Inferior parietal cortex (tissue), 1 donor: ENCODE measurements at regions not wholly inside any gene's neighbourhood (a gene's known extent, or its start where the extent isn't known, plus 50 kb on each side); places are given as distances from the start of the nearest gene placed in this dataset.

Source experiments
- DNase-seq: peaks from one replicate; pipeline ENCODE4 v3.0.0-alpha.2; 2016; ENCODE audit errors: extremely low spot score

DNA sequence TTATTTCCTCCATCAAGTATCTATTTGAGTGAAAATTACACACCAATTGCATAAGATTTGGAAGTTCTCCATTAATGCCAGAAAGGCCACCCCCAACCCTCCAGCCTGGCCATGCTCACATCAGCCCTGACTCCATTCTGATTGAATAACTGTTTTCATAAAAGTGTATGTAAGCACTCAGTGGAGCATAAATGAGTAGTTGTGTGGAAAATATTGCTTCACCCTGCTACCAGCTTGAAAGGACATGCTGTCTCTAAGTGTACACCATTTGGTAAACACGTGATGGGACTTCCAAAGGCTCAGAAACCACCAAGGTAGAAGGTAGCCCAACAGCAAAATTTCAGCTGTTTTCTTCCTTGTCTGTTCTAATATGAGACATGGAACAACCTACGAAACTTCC, 393.8 kb downstream of the ZNF385D start:
- DNase-seq, result no peak

DNA sequence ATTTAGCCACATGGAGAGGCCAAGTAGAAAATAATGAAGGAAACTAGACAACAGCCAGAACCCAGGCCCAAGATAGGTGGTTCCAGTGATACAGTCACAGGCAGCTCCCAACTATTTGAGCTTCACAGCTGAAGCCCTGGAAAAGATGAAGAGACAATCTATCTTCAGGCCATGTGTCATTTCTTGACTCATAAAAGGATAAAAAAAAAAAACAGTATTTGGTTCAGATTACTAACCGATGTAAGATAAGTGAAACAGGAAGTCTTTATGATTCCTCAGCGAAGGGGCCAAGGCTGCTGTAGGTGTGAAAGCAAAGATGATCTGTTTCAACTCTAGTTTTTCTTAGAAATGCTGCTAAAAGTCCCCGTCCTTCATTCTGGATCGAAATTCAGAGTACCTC, 394.6 kb downstream of the ZNF385D start:
- DNase-seq, result no peak

DNA sequence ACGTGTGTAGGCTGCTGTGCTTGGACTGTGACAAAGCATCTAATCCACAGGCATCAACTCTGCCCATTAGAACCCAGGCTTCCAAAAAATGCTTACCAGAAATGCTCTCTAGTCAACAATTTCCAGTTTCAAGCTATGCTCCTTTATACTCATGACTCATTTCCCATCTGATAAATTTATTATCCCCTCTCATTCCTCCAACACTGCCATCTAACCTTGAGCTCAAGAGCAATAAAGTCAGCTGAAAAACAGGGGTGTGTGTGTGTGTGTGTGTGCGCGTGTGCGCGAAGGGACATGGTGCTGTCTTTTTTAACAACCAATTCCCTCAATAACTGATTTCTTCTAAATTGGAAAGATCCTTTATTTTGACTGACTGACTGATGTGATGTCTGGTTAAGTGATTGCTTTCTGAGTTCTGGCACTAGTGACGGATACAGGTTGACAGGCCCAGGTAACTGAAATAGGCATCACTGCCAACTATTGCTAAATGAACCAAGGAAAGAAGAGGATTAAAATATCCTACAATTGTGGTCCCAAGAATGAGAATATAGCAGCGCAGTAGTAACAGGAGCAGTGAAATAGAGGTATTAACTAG, 405.5 kb downstream of the ZNF385D start:
- no peak for DNase-seq

DNA sequence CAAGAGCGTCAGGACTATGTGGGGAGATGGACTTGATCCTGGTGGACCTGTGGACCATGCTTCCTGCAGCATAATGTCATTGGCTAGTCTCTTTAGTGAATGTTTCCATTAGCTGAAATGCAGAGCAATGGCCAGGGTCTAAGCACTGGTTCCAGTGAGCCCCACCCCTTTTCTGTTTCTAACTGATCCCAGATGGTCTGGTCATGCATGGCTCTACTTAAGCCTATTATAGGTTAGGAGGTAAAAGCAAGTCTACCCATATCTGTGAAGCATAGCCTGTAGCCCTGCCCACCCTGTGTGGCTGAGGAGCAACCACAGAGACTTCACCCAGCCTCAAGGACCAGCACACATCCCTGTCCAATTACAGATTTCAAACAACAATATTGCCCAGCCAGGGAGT, 419.2 kb downstream of the ZNF385D start:
- no peak for DNase-seq

DNA sequence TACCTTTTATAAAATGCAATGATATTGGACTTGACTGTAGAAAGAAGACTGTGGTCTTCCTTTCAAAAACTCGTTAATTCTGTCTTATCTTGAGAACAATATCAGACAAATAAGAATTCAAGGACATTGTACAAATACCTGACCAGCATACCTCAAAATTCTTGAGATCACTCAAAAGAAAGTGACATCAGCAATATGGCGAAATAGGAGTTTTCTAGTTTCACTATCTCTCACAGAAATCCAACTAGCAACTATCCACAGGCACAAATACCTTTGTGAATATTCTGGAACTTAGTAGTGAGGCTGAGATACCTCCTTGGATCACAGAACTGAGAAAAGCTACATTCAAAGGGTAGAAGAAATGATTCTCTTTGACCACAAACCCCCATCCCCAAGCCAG, 419.7 kb downstream of the ZNF385D start:
- no peak for DNase-seq

DNA sequence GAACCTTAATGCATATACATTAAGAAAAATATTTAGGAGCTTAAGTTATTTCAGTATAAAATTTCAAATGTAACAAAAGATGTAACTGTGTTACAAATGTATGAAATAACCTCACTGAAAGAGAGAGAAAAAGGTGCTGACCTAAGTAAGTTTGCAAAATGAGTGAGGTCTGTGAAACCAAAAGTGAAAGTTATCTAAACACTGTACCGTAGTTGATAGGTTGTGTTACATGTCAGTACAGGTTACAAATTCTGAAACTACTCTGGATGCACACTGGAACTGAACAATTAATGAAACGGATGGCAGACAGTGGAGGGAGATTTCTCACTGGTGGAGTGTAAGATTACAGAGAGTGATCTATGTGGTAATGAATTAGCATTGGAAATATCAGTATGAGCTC, 420.7 kb downstream of the ZNF385D start:
- no peak for DNase-seq

DNA sequence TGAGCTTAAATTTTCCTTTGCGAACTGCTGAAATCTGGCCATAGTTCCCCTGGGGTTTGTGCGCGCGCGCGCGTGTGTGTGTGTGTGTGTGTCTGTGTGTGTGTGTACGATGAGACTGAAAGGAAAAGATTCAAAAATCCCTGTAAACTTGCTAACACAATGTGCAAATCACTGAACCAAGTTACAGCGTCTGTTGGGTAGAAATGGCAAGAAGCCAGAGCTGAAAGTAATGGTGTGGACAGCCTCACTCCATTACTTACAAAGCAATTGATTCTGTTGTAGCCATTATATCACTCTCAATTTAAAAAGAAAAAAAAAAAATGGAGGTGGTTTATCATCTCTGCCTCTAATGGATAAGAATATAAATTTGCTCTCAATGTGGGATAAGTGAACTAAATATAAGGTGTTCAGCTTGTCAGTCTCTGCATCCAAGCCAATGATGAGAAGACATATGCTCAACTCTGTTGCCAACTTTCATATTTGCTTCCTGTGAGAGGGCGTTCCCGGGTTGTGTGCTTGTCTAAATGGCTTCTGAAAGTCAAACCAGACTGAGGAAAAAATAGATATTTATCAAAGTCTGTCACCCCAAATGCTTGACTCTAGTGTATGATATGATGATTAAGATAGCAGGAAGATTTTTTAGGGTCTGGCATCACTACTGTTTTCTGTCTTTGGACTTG, 422.2 kb downstream of the ZNF385D start:
- DNase-seq, result peak; percentile 7

DNA sequence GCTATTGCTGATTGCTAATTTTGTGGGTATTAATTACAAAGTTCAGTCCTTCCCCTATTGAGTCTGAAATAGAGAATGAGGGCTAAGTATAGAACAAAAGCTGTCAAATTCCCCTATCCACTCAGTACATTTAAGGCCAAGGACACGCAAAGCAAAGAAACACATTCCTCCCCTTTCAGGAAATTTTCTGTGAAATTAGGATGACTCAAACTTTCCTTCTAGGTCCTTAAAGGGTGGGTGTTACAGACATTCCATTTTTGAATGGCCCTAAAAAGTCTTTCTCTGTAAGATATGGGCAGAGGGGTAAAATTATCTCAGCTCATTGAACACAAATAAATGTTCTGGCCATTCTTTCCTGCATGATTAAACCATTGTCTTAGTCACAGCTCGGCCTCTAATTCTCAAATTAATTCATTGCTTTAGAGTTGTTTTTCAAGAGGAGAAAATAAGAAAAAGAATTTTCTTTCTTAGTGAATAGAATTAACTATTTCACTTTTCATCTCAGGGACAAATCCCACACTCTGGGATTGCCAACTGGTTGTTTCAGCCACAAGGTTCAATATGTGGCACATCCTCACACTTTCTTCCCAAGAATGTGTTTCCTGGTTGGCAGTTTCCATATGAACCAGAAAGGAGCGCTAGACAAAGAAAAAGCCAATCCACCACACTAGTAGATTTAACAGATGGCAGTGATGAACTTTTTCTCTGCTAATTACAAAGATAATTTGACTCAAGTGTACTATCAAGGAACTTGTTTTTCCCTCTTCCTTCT, 424.1 kb downstream of the ZNF385D start:
- DNase-seq, result no peak

DNA sequence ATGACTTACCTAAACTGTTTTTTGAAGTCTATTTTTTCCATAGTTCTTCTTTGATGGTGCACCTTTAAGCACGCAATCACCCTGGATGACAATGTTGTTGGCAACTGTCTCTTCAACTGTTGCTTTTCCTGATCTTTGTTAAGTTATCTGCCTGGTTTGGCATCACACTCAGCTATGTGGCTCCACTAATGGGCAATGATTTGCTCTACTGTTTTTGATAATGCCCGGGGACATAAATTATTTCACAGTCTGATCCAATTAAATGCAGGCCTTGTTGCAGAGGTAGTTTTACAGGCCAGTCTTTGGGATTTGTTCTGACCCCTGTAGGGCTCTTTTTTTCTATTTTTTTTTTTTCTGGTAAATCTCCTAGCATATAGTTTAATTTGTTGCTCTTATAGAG, 436.3 kb downstream of the ZNF385D start:
- DNase-seq, result no peak

DNA sequence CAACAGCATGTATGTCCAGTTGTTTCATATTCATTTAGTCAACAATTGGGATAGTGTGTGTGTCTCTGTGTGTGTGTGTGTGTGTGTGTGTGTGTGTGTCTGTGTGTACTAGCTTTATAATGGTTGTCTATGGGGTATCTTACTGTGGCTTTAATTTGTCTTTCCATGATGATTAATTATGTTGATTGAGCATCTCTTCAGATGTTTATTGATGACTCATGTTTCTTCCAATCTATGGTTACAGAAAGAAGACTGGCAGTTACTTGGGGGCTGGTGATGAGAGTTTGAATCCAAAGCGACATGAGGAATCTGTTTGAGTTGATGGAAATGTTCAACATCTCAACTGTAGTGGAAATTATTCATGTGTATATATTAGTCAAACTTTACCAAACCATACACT, 440.1 kb downstream of the ZNF385D start:
- no peak for DNase-seq

DNA sequence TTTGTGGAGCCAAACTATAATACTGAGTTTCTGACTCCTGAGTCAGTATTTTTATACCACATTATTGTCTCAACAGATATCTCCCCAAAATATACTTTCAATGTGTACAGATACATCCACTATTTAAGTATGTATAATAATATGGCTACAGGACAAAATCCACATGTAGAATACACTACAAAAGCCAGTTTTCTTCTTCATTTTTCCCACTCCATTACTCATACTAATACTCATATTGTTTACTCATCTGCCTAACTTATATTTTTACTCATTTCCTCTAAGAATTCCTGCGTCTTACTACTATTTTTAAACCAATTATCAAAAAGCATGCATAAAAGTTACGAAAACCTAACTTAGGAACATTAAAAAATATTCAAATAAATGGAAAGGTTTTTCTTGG, 440.8 kb downstream of the ZNF385D start:
- no peak for DNase-seq

DNA sequence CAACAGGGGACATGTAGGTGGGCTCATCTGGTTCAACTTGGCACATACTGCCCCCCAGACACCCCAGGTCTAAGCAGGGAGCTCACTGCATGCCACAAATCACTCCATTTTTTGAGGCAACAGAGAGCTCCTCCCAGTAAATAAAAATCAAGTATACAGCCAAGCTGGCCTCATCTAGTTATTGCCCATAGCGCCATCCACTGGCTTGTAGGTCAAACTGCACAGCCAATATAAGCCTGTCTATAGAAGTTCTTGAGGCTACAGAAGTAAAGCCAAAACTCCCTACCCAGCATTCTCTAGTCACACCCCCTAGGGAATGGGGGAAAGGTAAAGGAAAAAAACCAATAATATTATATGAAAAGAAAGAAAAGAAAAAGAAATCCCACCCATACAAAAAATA, 453.7 kb downstream of the ZNF385D start:
- DNase-seq, result no peak

DNA sequence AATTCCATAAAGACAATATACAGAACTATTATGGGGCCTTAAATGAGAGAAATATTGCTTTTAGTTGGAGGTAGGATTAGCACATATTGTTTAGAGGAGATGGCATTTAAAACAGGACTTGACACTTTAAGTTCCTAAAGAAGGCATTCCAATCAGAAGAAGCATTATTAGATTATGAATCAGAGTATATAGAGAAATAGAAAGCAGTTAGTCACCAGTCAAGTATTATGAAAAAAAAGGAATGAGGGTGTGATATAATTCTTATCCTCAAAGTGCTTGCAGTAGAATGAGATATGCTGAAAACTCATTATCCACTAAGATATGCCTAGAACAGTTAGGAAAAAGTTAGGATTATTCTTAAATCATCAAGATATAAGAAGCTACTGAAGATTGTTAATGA, 456.2 kb downstream of the ZNF385D start:
- DNase-seq, result no peak

DNA sequence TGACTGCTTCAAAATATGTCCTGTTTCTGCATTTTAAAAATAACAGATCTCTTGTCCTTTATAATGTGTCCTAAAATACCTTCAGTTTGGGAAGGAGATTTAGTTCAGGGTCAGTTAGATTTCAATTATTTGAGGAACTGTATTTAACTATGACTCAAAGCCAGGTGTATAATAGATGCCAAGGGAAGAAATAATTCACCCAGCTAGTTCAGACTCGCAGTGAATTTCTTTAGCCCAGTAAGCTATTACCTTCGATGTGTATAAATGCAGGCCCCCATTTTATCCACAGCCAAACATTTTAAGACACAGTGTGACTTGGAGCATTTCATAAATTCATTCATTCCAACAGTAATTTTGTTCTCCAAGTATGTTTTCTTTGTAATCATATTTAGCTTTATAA, 458.0 kb downstream of the ZNF385D start:
- DNase-seq, result no peak

DNA sequence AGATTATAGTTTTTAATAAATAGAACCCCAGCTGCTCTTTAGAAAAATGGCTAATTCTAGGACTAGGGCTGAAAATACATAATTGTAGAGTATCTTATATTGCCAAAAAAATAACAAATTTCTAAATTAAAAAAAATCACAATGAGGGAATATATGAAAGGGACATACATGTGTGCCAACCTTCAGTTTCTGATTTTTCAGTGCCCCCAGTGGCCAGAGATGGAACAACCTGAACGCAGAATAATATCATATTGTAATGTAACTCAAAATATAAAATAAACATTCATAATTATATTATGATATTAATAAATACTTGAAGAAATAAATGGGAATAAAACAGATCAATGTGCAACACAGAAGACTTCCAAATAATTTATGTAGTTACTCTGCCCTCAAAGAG, 460.5 kb downstream of the ZNF385D start:
- no peak for DNase-seq

DNA sequence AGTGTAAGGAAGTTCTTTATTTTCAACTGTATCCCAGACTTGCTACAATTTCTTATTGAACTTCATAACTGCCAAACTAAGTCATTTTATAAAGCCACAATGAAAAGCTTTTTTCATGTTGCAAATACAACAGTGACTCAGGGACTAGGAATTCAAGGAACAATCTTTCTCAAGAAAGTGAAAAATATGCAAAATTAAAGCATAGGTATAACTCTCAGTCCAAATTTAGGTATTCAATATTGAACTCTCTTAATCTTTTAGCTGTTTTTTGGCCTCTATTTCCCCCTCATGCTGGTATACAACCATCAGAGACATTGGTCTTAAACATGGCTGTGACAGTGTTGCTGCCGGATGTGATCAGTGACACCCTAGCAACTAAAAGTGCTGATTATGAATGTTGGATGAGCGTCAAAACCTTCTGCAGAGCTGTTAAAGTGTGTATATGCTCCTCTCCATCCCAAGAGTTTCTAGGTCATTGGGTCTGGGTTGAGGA, 476.9 kb downstream of the ZNF385D start:
- no peak for DNase-seq

DNA sequence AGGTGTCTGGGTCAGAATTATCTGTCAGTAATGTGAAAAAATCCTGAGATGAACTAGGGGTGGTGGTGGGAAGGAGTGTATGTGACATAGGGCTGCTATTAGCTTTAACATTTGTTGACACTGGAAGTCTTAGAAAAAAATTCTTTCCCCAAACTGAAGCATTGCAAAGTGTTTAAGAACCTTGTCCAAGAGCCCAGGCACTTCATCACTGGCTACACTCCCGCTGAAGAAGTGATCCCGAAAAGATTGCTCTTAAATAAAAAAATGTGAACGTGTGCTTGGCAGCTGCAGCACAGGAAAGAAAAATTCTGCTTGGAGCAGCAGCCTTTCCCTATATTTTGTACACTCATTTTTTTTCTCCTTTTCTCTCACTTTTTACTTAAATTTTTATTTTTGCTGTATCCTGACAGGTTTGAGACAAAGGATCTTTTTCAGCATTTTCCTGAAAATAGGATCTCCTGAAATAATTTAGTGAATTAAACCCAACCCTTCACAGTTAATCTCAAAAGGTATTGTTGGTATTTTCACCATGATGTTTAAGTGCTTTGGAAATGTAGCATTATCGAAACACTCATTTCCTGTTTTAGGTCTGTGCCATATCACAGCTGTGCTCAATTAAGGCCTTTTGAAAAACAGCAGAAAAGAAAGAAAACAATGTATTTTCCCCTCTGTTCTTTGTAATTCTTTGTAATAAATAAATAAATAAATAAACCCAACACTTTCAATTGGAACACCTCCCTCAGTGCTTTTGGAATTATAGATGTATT, 477.6 kb downstream of the ZNF385D start:
- DNase-seq, result no peak

DNA sequence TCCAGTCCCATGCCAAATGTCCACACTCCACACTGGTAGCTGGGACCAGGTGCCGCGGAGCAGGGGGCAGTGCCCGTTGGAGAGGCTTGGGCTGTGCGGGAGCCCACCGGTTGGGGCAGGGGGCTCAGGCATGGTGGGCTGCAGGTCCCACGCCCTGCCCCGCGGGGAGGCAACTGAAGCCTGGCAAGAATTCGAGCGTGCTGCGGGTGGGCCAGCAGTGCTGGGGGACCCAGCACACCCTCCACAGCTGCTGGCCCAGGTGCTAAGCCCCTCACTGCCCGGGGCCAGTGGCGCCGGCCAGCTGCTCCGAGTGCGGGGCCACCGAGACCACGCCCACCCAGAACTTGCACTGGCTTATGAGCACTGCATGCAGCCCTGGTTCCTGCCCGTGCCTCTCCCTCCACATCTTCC, 479.4 kb downstream of the ZNF385D start:
- no peak for DNase-seq

DNA sequence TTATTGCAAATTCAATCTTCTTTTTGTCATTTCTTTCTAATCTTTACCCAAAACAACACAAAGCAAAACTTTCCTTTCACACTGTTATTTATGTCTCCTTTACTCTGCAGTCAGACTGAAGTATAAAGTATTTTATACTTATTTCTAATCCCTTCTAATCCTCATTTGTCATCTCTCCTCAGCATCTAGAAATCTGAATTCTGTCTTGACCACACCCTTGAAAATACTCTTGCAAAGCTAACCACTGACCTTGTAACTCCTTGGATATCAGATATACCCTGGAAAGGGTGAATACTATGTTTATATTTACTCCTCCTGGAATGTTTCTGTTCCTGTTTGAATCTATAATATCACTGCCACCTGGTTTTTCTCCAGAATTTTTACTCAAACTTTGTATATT, 481.1 kb downstream of the ZNF385D start:
- no peak for DNase-seq

DNA sequence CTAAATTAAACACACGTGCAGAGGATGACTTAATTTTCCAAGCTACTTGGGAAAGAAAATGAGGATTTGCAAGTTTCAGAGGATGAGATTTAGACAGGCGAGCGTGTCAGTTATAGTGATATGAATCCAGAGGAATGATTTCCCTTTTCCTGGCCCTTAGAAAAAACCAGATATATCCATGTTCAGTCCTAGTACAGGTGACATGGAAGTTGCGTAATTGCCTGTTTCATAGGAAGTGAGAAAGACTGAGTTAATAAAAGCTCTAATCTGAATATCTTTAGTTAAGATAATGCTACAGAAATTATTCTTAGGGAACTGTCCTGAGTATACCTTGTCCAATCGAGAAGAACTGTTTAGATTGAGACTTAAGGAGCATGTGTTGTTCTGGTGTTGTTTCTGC, 490.5 kb downstream of the ZNF385D start:
- no peak for DNase-seq

DNA sequence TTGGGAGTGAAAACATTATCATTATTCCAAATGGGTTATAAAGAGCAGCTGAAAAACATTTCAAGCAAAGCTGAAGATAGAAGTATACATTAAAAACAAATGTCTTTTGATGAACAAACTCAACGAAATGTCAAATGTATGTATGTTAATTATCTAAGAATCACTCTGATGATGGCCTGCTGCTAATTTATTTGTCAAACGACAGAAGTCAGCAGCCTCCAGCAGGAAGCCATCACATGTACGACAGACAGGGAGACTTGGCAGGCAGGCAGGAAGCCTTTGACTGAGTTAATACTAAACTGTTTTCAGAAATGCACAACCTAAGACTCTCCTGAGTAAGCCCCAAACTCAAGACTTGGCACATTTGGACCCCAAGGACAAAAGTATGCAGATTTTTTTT, 491.1 kb downstream of the ZNF385D start:
- no peak for DNase-seq

DNA sequence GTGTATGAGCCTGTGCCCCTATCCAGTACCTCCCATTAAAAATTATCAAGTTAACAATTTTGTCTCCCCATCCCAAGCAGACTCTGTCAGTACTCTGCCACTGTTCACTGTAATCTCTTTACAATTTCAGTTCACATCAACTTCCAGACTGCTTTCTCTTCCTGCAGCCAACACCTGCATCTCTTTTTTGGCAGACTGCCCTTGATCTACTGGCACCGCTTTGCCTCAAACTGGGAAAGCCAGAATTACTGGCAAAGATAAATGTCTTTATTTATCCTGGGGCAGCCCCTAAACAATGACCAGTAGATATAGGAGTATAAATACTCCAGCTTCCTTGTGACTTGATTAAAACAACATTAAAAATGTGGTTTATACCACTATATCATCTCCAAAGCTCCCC, 494.1 kb downstream of the ZNF385D start:
- DNase-seq, result no peak
